ENCODE measurements at regions not wholly inside any gene's neighbourhood (a gene's known extent, or its start where the extent isn't known, plus 50 kb on each side); places are given as distances from the start of the nearest gene placed in this dataset.

- no peak for DNase-seq
Observed at GRCh38 chr11:91800208-91800914, 424.3 kb upstream of the FAT3 start.

GRCh38 chr11:91798240-91798639, 426.4 kb upstream of the FAT3 start:
- no peak for DNase-seq

GRCh38 chr11:91796999-91797398, 427.6 kb upstream of the FAT3 start:
- DNase-seq = no peak

GRCh38 chr11:91795139-91795887, 429.3 kb upstream of the FAT3 start:
- no peak for DNase-seq

- DNase-seq = no peak
Observed at GRCh38 chr11:91794146-91794545, 430.5 kb upstream of the FAT3 start.

- no peak for DNase-seq
Observed at GRCh38 chr11:91792779-91793262, 431.8 kb upstream of the FAT3 start.

GRCh38 chr11:91791171-91791468, 433.5 kb upstream of the FAT3 start:
- no peak for DNase-seq

GRCh38 chr11:91790346-91791170, 434.1 kb upstream of the FAT3 start:
- peak; percentile 78 for DNase-seq

- no peak for DNase-seq
Observed at GRCh38 chr11:91788764-91789163, 435.9 kb upstream of the FAT3 start.

- no peak for DNase-seq
Observed at GRCh38 chr11:91786097-91786496, 438.5 kb upstream of the FAT3 start.

GRCh38 chr11:91783173-91783572, 441.4 kb upstream of the FAT3 start:
- DNase-seq = no peak

- DNase-seq = no peak
Observed at GRCh38 chr11:91778758-91779157, 445.9 kb upstream of the FAT3 start.

- no peak for DNase-seq
Observed at GRCh38 chr11:91776655-91777054, 448.0 kb upstream of the FAT3 start.

- no peak for DNase-seq
Observed at GRCh38 chr11:91773090-91773489, 451.5 kb upstream of the FAT3 start.

- no peak for DNase-seq
Observed at GRCh38 chr11:91771961-91772360, 452.7 kb upstream of the FAT3 start.

- DNase-seq = no peak
Observed at GRCh38 chr11:91768783-91769182, 455.8 kb upstream of the FAT3 start.

GRCh38 chr11:91763331-91763730, 461.3 kb upstream of the FAT3 start:
- DNase-seq = no peak

GRCh38 chr11:91761406-91762025, 463.1 kb upstream of the FAT3 start:
- DNase-seq = peak; percentile 33

GRCh38 chr11:91756829-91757480, 467.7 kb upstream of the FAT3 start:
- no peak for DNase-seq

GRCh38 chr11:91755951-91756707, 468.5 kb upstream of the FAT3 start:
- no peak for DNase-seq

- DNase-seq = no peak
Observed at GRCh38 chr11:91755526-91755925, 469.1 kb upstream of the FAT3 start.

GRCh38 chr11:91749251-91749650, 475.4 kb upstream of the FAT3 start:
- no peak for DNase-seq

All from femur (tissue), 1 donor.